H1 (cell line): ENCODE measurements at regions not wholly inside any gene's neighbourhood (a gene's known extent, or its start where the extent isn't known, plus 50 kb on each side); places are given as distances from the start of the nearest gene placed in this dataset.

Experiments
- CTCF ChIA-PET: fragments of 300-600 bp; sonication (Branson Sonifier 250); formaldehyde crosslinking; loops from one replicate; lab custom pipeline; 2021; ENCODE audit not compliant: partially characterized antibody; lab: Charles Lee
- POLR2A ChIA-PET: fragments of 300-600 bp; sonication (Branson Sonifier 250); formaldehyde crosslinking; loops from one replicate; lab custom pipeline; 2021; ENCODE audit warnings: inconsistent platforms; ENCODE audit not compliant: partially characterized antibody; lab: Charles Lee
- DNase-seq, 2 experiments: peaks; one replicate each; pipeline versions ENCODE4 v3.0.0 to v3.0.0-alpha.2; 2010 to 2022; ENCODE audit warnings: low spot score in 2 of 2, low read depth in 1 of 2, mixed read lengths in 1 of 2
- FAIRE-seq: peaks from 2 replicates; lab custom pipeline; 2011; peaks lifted over from hg19 to GRCh38; lab: Jason Lieb, UNC
- H2AFZ ChIP-seq: 2 replicates; pipeline ENCODE4 v1.8.1; 2012; ENCODE audit warnings: low read length, inconsistent platforms
- H2AK5ac ChIP-seq: 2 replicates; pipeline ENCODE4 v1.6.1; 2013; ENCODE audit warnings: low read depth, low read length
- H2BK120ac ChIP-seq: replicated peaks from 2 replicates; pipeline ENCODE3; 2013; ENCODE audit warnings: low read depth, low read length, inconsistent platforms
- H2BK12ac ChIP-seq: 2 replicates; pipeline ENCODE4 v1.6.1; 2013; ENCODE audit warnings: low read depth, low read length
- H2BK15ac ChIP-seq: 2 replicates; pipeline ENCODE4 v1.6.1; 2013; ENCODE audit warnings: low read length
- H2BK20ac ChIP-seq: 2 replicates; pipeline ENCODE4 v1.6.1; 2013; ENCODE audit warnings: low read length
- H2BK5ac ChIP-seq: 2 replicates; pipeline ENCODE4 v1.6.1; 2013; ENCODE audit warnings: low read depth, low read length
- H3K14ac ChIP-seq: 2 replicates; pipeline ENCODE4 v1.6.1; 2013; ENCODE audit warnings: inconsistent platforms; ENCODE audit not compliant: insufficient read length
- H3K18ac ChIP-seq: 2 replicates; pipeline ENCODE4 v1.6.1; 2013; ENCODE audit warnings: low read length; ENCODE audit errors: extremely low read depth
- H3K23ac ChIP-seq: 2 replicates; pipeline ENCODE4 v1.6.1; 2013; ENCODE audit warnings: inconsistent platforms; ENCODE audit not compliant: insufficient read length
- H3K23me2 ChIP-seq: 2 replicates; pipeline ENCODE4 v1.6.1; 2013; ENCODE audit warnings: low read depth, low read length
- H3K27ac ChIP-seq: 2 replicates; pipeline ENCODE4 v1.6.1; 2011; ENCODE audit warnings: low read depth, low read length, inconsistent platforms
- H3K27me3 ChIP-seq, 4 experiments: replicated peaks in 1 of 4; 1 replicate in 1 of 4; 2 replicates in 3 of 4; pipeline versions ENCODE4 v1.6.1 to v1.8.1; 2011 to 2013; ENCODE audit warnings: low read length in 3 of 4, mild to moderate bottlenecking in 3 of 4, inconsistent platforms in 2 of 4, mixed read lengths in 2 of 4, moderate library complexity in 1 of 4; ENCODE audit not compliant: control insufficient read depth in 3 of 4, insufficient read depth in 3 of 4; ENCODE audit errors: extremely low read depth in 1 of 4
- H3K36me3 ChIP-seq, 4 experiments: 2 replicates each; pipeline versions ENCODE4 v1.6.1 to v1.8.1; 2011 to 2013; ENCODE audit warnings: mild to moderate bottlenecking in 4 of 4, low read length in 3 of 4, moderate library complexity in 2 of 4, control low read depth in 1 of 4, inconsistent platforms in 1 of 4; ENCODE audit not compliant: insufficient read depth in 4 of 4, control insufficient read depth in 2 of 4
- H3K4ac ChIP-seq: replicated peaks from 2 replicates; pipeline ENCODE3; 2013; ENCODE audit warnings: low read length, low read depth, mixed read lengths, inconsistent platforms; ENCODE audit not compliant: insufficient read length
- H3K4me1 ChIP-seq, 4 experiments: replicated peaks in 1 of 4; 1 replicate in 1 of 4; 2 replicates in 3 of 4; pipeline versions ENCODE4 v1.6.1 to v1.8.1; 2011 to 2013; ENCODE audit warnings: low read length in 3 of 4, inconsistent platforms in 2 of 4, mixed read lengths in 1 of 4; ENCODE audit not compliant: insufficient read depth in 4 of 4, control insufficient read depth in 3 of 4
- H3K4me2 ChIP-seq, 2 experiments: 2 replicates each; pipeline versions ENCODE4 v1.6.1 to v1.8.1; 2011 to 2013; ENCODE audit warnings: low read depth in 2 of 2, low read length in 2 of 2, control low read depth in 1 of 2, inconsistent platforms in 1 of 2, mild to moderate bottlenecking in 1 of 2; ENCODE audit not compliant: insufficient read depth in 1 of 2
- H3K4me3 ChIP-seq, 4 experiments: fragments of 200-600, 300-600 bp in 1 of 4; sonication (generic), shearing (Covaris generic), sonication (Bioruptor Twin) in 1 of 4; 2 replicates each; pipeline versions ENCODE4 v1.5.1 to v1.8.1; 2011 to 2016; ENCODE audit warnings: low read length in 4 of 4, low read depth in 3 of 4, control low read depth in 2 of 4, inconsistent platforms in 2 of 4, mild to moderate bottlenecking in 2 of 4, mixed read lengths in 1 of 4, moderate library complexity in 1 of 4; ENCODE audit not compliant: insufficient read depth in 2 of 4; ENCODE audit errors: extremely low read depth in 1 of 4
- H3K56ac ChIP-seq: replicated peaks from 2 replicates; pipeline ENCODE3; 2013; ENCODE audit warnings: low read depth, mild to moderate bottlenecking, mixed read lengths, low read length, inconsistent platforms; ENCODE audit not compliant: insufficient read length
- H3K79me1 ChIP-seq: 2 replicates; pipeline ENCODE4 v1.6.1; 2013; ENCODE audit warnings: low read depth, low read length, control low read depth
- H3K79me2 ChIP-seq, 2 experiments: 2 replicates each; pipeline versions ENCODE4 v1.6.1 to v1.8.1; 2012 to 2013; ENCODE audit warnings: low read length in 2 of 2, mild to moderate bottlenecking in 2 of 2, inconsistent platforms in 1 of 2; ENCODE audit not compliant: insufficient read depth in 2 of 2, control insufficient read depth in 1 of 2
- H3K9ac ChIP-seq, 4 experiments: replicated peaks in 1 of 4; 1 replicate in 1 of 4; 2 replicates in 3 of 4; pipeline versions ENCODE4 v1.6.1 to v1.8.1; 2011 to 2013; ENCODE audit warnings: low read depth in 3 of 4, low read length in 3 of 4, control low read depth in 2 of 4, mild to moderate bottlenecking in 2 of 4, moderate library complexity in 2 of 4, inconsistent platforms in 1 of 4; ENCODE audit errors: extremely low read depth in 1 of 4
- H3K9me3 ChIP-seq, 2 experiments: 2 replicates each; pipeline versions ENCODE4 v1.6.1 to v1.8.1; 2012 to 2013; ENCODE audit warnings: mild to moderate bottlenecking in 2 of 2, moderate library complexity in 2 of 2, control low read depth in 1 of 2, inconsistent platforms in 1 of 2, low read depth in 1 of 2, low read length in 1 of 2, mixed read lengths in 1 of 2; ENCODE audit not compliant: insufficient read depth in 2 of 2
- H4K20me1 ChIP-seq, 2 experiments: replicated peaks in 1 of 2; 2 replicates each; pipeline versions ENCODE3 to v1.8.1; 2011 to 2013; ENCODE audit warnings: inconsistent platforms in 2 of 2, low read length in 2 of 2, mild to moderate bottlenecking in 1 of 2; ENCODE audit not compliant: insufficient read depth in 2 of 2, control insufficient read depth in 1 of 2
- H4K5ac ChIP-seq: 2 replicates; pipeline ENCODE4 v1.6.1; 2013; ENCODE audit warnings: low read length, low read depth, mixed read lengths, inconsistent platforms; ENCODE audit not compliant: insufficient read length
- H4K8ac ChIP-seq: 2 replicates; pipeline ENCODE4 v1.8.0; 2013; ENCODE audit warnings: mild to moderate bottlenecking, moderate library complexity, low read length, inconsistent platforms; ENCODE audit not compliant: insufficient read depth; ENCODE audit errors: extremely low read depth
- H4K91ac ChIP-seq: replicated peaks from 2 replicates; pipeline ENCODE3; 2013; ENCODE audit warnings: low read length, mixed read lengths, inconsistent platforms; ENCODE audit not compliant: insufficient read length
- E2F6 ChIP-seq: IDR thresholded peaks from 2 replicates; pipeline ENCODE4 v1.6.1; 2012; ENCODE audit warnings: inconsistent platforms
- JUN ChIP-seq: IDR thresholded peaks from 2 replicates; pipeline ENCODE4 v1.6.1; 2011; ENCODE audit warnings: low read depth, mild to moderate bottlenecking, improper control_type of control experiment, low read length
- MAX ChIP-seq: IDR thresholded peaks from 2 replicates; pipeline ENCODE4 v1.6.1; 2012; ENCODE audit warnings: inconsistent platforms
- POLR2A ChIP-seq, 2 experiments: IDR thresholded peaks; 1 replicate in 1 of 2; 2 replicates in 1 of 2; pipeline ENCODE4 v1.6.1; 2011; ENCODE audit warnings: low read depth in 2 of 2, low read length in 2 of 2, mild to moderate bottlenecking in 2 of 2; ENCODE audit errors: control extremely low read depth in 1 of 2
- TAF7 ChIP-seq: optimal IDR thresholded peaks from 2 replicates; pipeline ENCODE3; 2011; ENCODE audit warnings: low read depth, mild to moderate bottlenecking, inconsistent platforms, low read length, moderate library complexity, borderline replicate concordance
- WGBS, 2 experiments: shearing (Covaris generic) in 1 of 2; methylation state at CpG; one replicate each; pipeline versions ENCODE4 v1.1.6 to v1.1.7; 2013 to 2015; ENCODE audit warnings: low lambda C conversion rate in 2 of 2, mixed read lengths in 2 of 2, inconsistent platforms in 1 of 2, low coverage in 1 of 2, missing lambda C conversion rate in 1 of 2; ENCODE audit not compliant: insufficient replicate concordance in 2 of 2, insufficient coverage in 1 of 2, insufficient read length in 1 of 2; ENCODE audit errors: extremely low coverage in 1 of 2, missing lambda C conversion rate in 1 of 2; 5-methylcytosine and 5-hydroxymethylcytosine counted together

GRCh38 chr21:16437586-16437985 lies 707.8 kb downstream of the USP25 start:
- Histone ChIP-seq H3K4ac (no peak overlapping the region), H3K18ac (no peak overlapping the region), H2BK20ac (no peak overlapping the region), H2BK120ac (no peak overlapping the region), H2BK12ac (no peak overlapping the region), H3K79me2 (no peaks in the 10 kb centered on the region), H3K79me1 (no peaks in the 10 kb centered on the region), H3K23me2 (no peaks in the 10 kb centered on the region), H4K8ac (no peak overlapping the region), H3K4me1 (no peaks in the 10 kb centered on the region), H2AK5ac (no peak overlapping the region), H3K23ac (no peak overlapping the region), H3K27ac (no peak overlapping the region), H3K36me3 (no peaks in the 10 kb centered on the region), H2BK15ac (no peak overlapping the region), H2BK5ac (no peak overlapping the region), H3K4me2 (no peak overlapping the region), H3K9me3 (no peaks in the 10 kb centered on the region), H3K14ac (no peak overlapping the region), H3K27me3 (no peaks in the 10 kb centered on the region), H4K91ac (no peak overlapping the region), H2AFZ (no peak overlapping the region), H4K20me1 (no peaks in the 10 kb centered on the region), H4K5ac (no peak overlapping the region), H3K56ac (no peak overlapping the region), H3K4me3 (no peak overlapping the region), H3K9ac (no peak overlapping the region)
- DNase-seq = no peak
- FAIRE-seq = no peak
- WGBS, 2 experiments = 84% methylated on average over 1 of the region's 1 CpG; no CpG with 5 or more reads in 1 of the 2 experiments
- ChIA-PET POLR2A (no interaction called here), CTCF (no interaction called here)
- no peak for TF ChIP-seq E2F6
- TF ChIP-seq JUN = no peak
- no peak for TF ChIP-seq TAF7
- no peak for TF ChIP-seq MAX
- TF ChIP-seq POLR2A (IDR thresholded peaks at IDR 0.05; ENCODE audit: control extremely low read depth in 1 of 2, low read depth in 2 of 2, low read length in 2 of 2) = no peak
